OCI-LY7 (cell line): ENCODE measurements at regions not wholly inside any gene's neighbourhood (a gene's known extent, or its start where the extent isn't known, plus 50 kb on each side); places are given as distances from the start of the nearest gene placed in this dataset.

Source experiments
- BruUV-seq: library from RNA; stranded (reverse); fragments of 400-500 nt; replicated peaks from 2 replicates; lab custom pipeline; 2021; lab: Mats Ljungman, UMichigan
- CTCF ChIA-PET: fragments of 300-600 bp; sonication (Branson Sonifier 250); formaldehyde crosslinking; loops from one replicate; lab custom pipeline; 2022; ENCODE audit warnings: antibody characterized with exemption; ENCODE audit not compliant: unreplicated experiment; lab: Charles Lee
- POLR2A ChIA-PET: fragments of 300-600 bp; sonication (Branson Sonifier 250); formaldehyde crosslinking; loops from one replicate; lab custom pipeline; 2022; ENCODE audit warnings: antibody characterized with exemption; lab: Charles Lee
- DNase-seq: peaks from one replicate; pipeline ENCODE4 v3.0.0-alpha.2; 2015; ENCODE audit warnings: low spot score
- H2AFZ ChIP-seq: fragments of 200-600 bp; sonication (generic), shearing (Covaris generic); 2 replicates; pipeline ENCODE4 v1.6.1; 2014; ENCODE audit warnings: mild to moderate bottlenecking, antibody characterized with exemption, low read length, moderate library complexity
- H3K27ac ChIP-seq: fragments of 200-600 bp; sonication (generic); 2 replicates; pipeline ENCODE4 v1.5.1; 2014; ENCODE audit warnings: mixed run types, low read depth, mild to moderate bottlenecking, moderate library complexity, low read length, inconsistent platforms; ENCODE audit not compliant: poor library complexity, severe bottlenecking
- H3K36me3 ChIP-seq: fragments of 200-600 bp; sonication (generic); 2 replicates; pipeline ENCODE4 v1.6.1; 2014; ENCODE audit warnings: mild to moderate bottlenecking, antibody characterized with exemption, low read length, moderate library complexity, mixed read lengths; ENCODE audit not compliant: insufficient read depth
- H3K4me1 ChIP-seq: fragments of 200-600 bp; sonication (generic); 2 replicates; pipeline ENCODE4 v1.5.1; 2014; ENCODE audit warnings: mild to moderate bottlenecking, low read length; ENCODE audit not compliant: insufficient read depth, poor library complexity, severe bottlenecking
- H3K4me2 ChIP-seq: fragments of 200-600 bp; sonication (generic); 2 replicates; pipeline ENCODE4 v1.6.1; 2014; ENCODE audit warnings: mild to moderate bottlenecking, low read length
- H3K4me3 ChIP-seq: fragments of 200-600 bp; sonication (generic); 2 replicates; pipeline ENCODE4 v1.5.1; 2014; ENCODE audit warnings: mild to moderate bottlenecking, low read depth, low read length; ENCODE audit not compliant: poor library complexity, severe bottlenecking
- H3K79me2 ChIP-seq: fragments of 200-600 bp; sonication (generic); 2 replicates; pipeline ENCODE4 v1.6.1; 2016; ENCODE audit warnings: low read depth, mild to moderate bottlenecking, low read length, moderate library complexity, mixed read lengths; ENCODE audit not compliant: insufficient read depth
- H3K9me2 ChIP-seq: fragments of 200-600 bp; sonication (generic); 2 replicates; pipeline ENCODE4 v1.6.1; 2016; ENCODE audit warnings: mild to moderate bottlenecking, low read length, mixed read lengths; ENCODE audit not compliant: insufficient read depth
- H3K9me3 ChIP-seq: fragments of 200-600 bp; sonication (generic); 2 replicates; pipeline ENCODE4 v1.6.1; 2014; ENCODE audit warnings: mild to moderate bottlenecking, mixed run types, low read length, mixed read lengths
- H4K20me1 ChIP-seq: fragments of 200-600 bp; sonication (generic); 2 replicates; pipeline ENCODE4 v1.6.1; 2014; ENCODE audit warnings: mild to moderate bottlenecking, antibody characterized with exemption, low read length, moderate library complexity, mixed read lengths; ENCODE audit not compliant: insufficient read depth
- EZH2phosphoT487 ChIP-seq: fragments of 200-600 bp; sonication (generic); IDR thresholded peaks from 2 replicates; pipeline ENCODE4 v1.6.1; 2018; ENCODE audit warnings: low read depth, borderline replicate concordance, mild to moderate bottlenecking, mixed run types, antibody characterized with exemption, low read length, moderate library complexity, mixed read lengths
- intact Hi-C: fragments of 100-400 bp; cut with micrococcal nuclease; formaldehyde crosslinking; loops from one replicate; pipeline ENCODE4 v1.10.0; 2022; ENCODE audit not compliant: unreplicated experiment
- TF ChIP-seq, protein P1 (sequence below): fragments of 200-600 bp; sonication (generic); conservative IDR thresholded peaks from 2 replicates; pipeline ENCODE4 v1.5.1; 2014; ENCODE audit warnings: mild to moderate bottlenecking, antibody characterized with exemption, low read length, moderate library complexity, mixed read lengths

GRCh38 chr14:105889666-105890473, 363.5 kb downstream of the TMEM121 start:
- Histone ChIP-seq H3K27ac (no peak overlapping the region), H2AFZ (no peak overlapping the region), H3K9me2 (no peaks in the 10 kb centered on the region), H3K4me3 (no peak overlapping the region), H3K4me1 (no peaks in the 10 kb centered on the region), H3K9me3 (no peaks in the 10 kb centered on the region), H3K79me2 (no peaks in the 10 kb centered on the region), H3K36me3 (no peaks in the 10 kb centered on the region), H4K20me1 (no peaks in the 10 kb centered on the region), H3K4me2 (no peak overlapping the region)
- ChIA-PET CTCF (no interaction called here), POLR2A (no interaction called here)
- no peak for DNase-seq
- no TSS peak for BruUV-seq
- intact Hi-C loops: no loop called here
- no peak for TF ChIP-seq EZH2phosphoT487
- TF ChIP-seq, protein P1, sequence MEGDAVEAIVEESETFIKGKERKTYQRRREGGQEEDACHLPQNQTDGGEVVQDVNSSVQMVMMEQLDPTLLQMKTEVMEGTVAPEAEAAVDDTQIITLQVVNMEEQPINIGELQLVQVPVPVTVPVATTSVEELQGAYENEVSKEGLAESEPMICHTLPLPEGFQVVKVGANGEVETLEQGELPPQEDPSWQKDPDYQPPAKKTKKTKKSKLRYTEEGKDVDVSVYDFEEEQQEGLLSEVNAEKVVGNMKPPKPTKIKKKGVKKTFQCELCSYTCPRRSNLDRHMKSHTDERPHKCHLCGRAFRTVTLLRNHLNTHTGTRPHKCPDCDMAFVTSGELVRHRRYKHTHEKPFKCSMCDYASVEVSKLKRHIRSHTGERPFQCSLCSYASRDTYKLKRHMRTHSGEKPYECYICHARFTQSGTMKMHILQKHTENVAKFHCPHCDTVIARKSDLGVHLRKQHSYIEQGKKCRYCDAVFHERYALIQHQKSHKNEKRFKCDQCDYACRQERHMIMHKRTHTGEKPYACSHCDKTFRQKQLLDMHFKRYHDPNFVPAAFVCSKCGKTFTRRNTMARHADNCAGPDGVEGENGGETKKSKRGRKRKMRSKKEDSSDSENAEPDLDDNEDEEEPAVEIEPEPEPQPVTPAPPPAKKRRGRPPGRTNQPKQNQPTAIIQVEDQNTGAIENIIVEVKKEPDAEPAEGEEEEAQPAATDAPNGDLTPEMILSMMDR: no peak

- Histone ChIP-seq H3K4me2 (no peak overlapping the region), H3K4me1 (no peaks in the 10 kb centered on the region), H3K4me3 (no peak overlapping the region), H2AFZ (no peak overlapping the region), H3K36me3 (no peaks in the 10 kb centered on the region), H3K9me2 (no peaks in the 10 kb centered on the region), H3K79me2 (no peaks in the 10 kb centered on the region), H3K9me3 (no peaks in the 10 kb centered on the region), H3K27ac (no peak overlapping the region), H4K20me1 (no peaks in the 10 kb centered on the region)
- DNase-seq: no peak
- TF ChIP-seq, protein P1: no peak
- no peak for TF ChIP-seq EZH2phosphoT487
- no TSS peak for BruUV-seq
- intact Hi-C loops: no loop called here
- ChIA-PET POLR2A (no interaction called here), CTCF (no interaction called here)
Observed at GRCh38 chr14:105890474-105891220, 364.3 kb downstream of the TMEM121 start.

DNA sequence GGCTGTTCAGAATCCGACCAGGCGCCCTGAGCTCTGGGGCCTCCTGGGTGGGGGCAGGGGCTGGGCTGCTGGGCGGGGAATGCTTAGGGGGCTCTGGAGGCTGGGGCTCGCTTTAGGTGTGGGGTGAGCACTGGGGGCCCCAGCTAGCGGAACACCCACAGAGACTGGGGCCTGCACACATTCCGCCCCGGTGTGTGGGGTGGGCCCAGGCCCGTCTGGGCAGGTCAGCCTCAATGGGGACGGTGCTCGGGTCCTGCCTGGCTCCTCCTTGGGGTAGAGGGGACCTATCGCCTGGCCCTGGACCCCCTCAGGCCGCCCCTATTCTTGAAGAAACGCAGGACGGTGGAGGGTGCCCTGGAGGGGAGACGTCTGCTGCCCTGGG, 364.8 kb downstream of the TMEM121 start:
- H3K9me2 ChIP-seq: no peaks in the 10 kb centered on the region
- ChIA-PET CTCF (no interaction called here), POLR2A (no interaction called here)
- no peaks in the 10 kb centered on the region for H3K79me2 ChIP-seq
- intact Hi-C loops: no loop called here
- H3K9me3 ChIP-seq: no peaks in the 10 kb centered on the region
- H4K20me1 ChIP-seq: no peaks in the 10 kb centered on the region
- H3K4me1 ChIP-seq: no peaks in the 10 kb centered on the region
- no peak overlapping the region for H3K27ac ChIP-seq
- no peak for DNase-seq
- BruUV-seq: no TSS peak
- TF ChIP-seq, protein P1: no peak
- no peak for TF ChIP-seq EZH2phosphoT487
- H3K4me2 ChIP-seq: no peak overlapping the region
- no peak overlapping the region for H3K4me3 ChIP-seq
- H3K36me3 ChIP-seq: no peaks in the 10 kb centered on the region
- no peak overlapping the region for H2AFZ ChIP-seq
